ENCODE measurements at regions not wholly inside any gene's neighbourhood (a gene's known extent, or its start where the extent isn't known, plus 50 kb on each side); places are given as distances from the start of the nearest gene placed in this dataset.

- no peaks in the 10 kb centered on the region for H3K27me3 ChIP-seq
- H3K4me1 ChIP-seq = no peaks in the 10 kb centered on the region
- H3K4me3 ChIP-seq = no peak overlapping the region
- TF ChIP-seq, protein P1, sequence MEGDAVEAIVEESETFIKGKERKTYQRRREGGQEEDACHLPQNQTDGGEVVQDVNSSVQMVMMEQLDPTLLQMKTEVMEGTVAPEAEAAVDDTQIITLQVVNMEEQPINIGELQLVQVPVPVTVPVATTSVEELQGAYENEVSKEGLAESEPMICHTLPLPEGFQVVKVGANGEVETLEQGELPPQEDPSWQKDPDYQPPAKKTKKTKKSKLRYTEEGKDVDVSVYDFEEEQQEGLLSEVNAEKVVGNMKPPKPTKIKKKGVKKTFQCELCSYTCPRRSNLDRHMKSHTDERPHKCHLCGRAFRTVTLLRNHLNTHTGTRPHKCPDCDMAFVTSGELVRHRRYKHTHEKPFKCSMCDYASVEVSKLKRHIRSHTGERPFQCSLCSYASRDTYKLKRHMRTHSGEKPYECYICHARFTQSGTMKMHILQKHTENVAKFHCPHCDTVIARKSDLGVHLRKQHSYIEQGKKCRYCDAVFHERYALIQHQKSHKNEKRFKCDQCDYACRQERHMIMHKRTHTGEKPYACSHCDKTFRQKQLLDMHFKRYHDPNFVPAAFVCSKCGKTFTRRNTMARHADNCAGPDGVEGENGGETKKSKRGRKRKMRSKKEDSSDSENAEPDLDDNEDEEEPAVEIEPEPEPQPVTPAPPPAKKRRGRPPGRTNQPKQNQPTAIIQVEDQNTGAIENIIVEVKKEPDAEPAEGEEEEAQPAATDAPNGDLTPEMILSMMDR (IDR thresholded peaks at IDR 0.05) = no peak
- ATAC-seq (no peak), DNase-seq (no peak)
- intact Hi-C loops (cut with DNase I) = no loop called here
- H3K36me3 ChIP-seq = no peaks in the 10 kb centered on the region
- no peak overlapping the region for H3K27ac ChIP-seq
- no peaks in the 10 kb centered on the region for H3K9me3 ChIP-seq
Measured at GRCh38 chr5:88093765-88094164, 174.9 kb downstream of the TMEM161B start.

DNA sequence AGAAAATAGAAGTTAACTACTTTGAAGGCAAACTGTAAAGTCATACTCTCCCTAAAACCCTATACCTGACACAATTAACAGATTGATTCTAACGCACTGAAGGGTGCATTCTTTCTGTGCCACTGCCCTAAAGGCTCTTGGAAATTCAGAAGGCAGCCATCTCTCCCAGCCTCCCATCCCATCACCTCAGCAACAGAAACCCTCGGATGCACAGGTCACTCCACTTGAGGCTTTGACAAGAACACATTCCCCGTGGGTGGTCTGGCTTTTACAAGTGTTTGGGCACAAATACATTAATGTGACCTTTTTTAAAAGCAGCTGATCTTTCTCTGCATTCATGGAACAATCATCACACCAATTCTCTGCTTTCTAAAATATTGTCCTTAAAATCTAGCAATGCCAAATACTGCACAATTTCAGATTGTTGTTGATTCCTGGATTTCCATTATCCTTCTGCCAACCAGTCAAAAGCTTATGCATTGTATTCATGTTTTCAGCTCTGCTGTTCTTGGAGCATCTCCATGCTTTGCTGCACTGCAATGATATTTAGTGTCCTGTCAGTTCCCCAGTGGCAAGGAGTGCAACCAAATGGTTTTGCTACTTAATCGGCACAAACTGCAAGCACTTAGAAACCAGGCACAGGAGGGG lies 175.6 kb downstream of the TMEM161B start:
- no peaks in the 10 kb centered on the region for H3K36me3 ChIP-seq
- intact Hi-C loops (cut with DNase I) = no loop called here
- no peak overlapping the region for H3K27ac ChIP-seq
- ATAC-seq (no peak), DNase-seq (no peak)
- H3K9me3 ChIP-seq = no peaks in the 10 kb centered on the region
- TF ChIP-seq, protein P1 (IDR thresholded peaks at IDR 0.05) = no peak
- no peaks in the 10 kb centered on the region for H3K27me3 ChIP-seq
- H3K4me3 ChIP-seq = no peak overlapping the region
- H3K4me1 ChIP-seq = no peaks in the 10 kb centered on the region

GRCh38 chr5:88092358-88092757 lies 176.3 kb downstream of the TMEM161B start:
- Histone ChIP-seq H3K36me3 (no peaks in the 10 kb centered on the region), H3K27me3 (no peaks in the 10 kb centered on the region), H3K4me1 (no peaks in the 10 kb centered on the region), H3K27ac (no peak overlapping the region), H3K4me3 (no peak overlapping the region), H3K9me3 (no peaks in the 10 kb centered on the region)
- ATAC-seq (no peak), DNase-seq (no peak)
- TF ChIP-seq, protein P1 (IDR thresholded peaks at IDR 0.05) = no peak
- intact Hi-C loops (cut with DNase I) = no loop called here

GRCh38 chr5:88090506-88090905 lies 178.1 kb downstream of the TMEM161B start:
- ATAC-seq = no peak

DNA sequence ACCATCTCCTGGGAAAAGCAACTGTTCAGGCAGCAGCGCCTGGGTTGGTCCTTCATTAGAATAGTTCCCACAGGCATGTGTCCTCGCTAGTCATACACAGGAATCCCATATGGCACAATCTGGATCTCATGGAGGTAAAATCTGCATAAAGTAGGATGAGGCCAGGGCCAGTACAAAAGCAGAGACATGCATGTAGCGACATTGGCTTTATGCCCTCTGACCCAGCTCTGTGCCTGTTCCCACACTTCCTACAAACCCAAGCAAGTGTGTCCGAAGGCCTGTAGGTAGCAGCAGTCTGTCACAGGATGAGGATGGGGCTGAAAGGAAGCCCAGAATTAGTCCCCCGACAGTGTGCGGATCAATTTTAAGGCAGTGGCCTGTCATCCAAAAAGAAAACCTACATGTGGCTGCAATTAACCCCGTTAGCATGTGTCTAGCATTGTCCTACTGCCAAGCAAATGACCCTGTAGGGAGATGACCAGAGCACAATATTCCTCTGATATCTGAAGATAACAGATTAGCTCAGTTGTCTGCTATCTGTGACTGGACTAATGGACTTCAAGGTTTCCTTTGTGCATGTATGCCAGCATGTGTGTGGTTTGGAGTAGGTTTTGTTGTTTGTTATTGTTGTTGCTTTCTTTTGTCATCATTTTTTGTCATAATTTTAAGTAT lies 178.8 kb downstream of the TMEM161B start:
- TF ChIP-seq, protein P1 (IDR thresholded peaks at IDR 0.05) = no peak
- H3K4me3 ChIP-seq = no peak overlapping the region
- no peak overlapping the region for H3K27ac ChIP-seq
- no peaks in the 10 kb centered on the region for H3K9me3 ChIP-seq
- H3K27me3 ChIP-seq = no peaks in the 10 kb centered on the region
- intact Hi-C loops (cut with DNase I) = no loop called here
- ATAC-seq (no peak), DNase-seq (no peak)
- H3K36me3 ChIP-seq = no peaks in the 10 kb centered on the region
- H3K4me1 ChIP-seq = no peaks in the 10 kb centered on the region

More at GRCh38 chr5:88090506-88090905, 178.1 kb downstream of the TMEM161B start:
- H3K9me3 ChIP-seq = no peaks in the 10 kb centered on the region
- H3K36me3 ChIP-seq = no peaks in the 10 kb centered on the region
- H3K27ac ChIP-seq = no peak overlapping the region
- no peaks in the 10 kb centered on the region for H3K4me1 ChIP-seq
- TF ChIP-seq, protein P1 (IDR thresholded peaks at IDR 0.05) = no peak
- H3K4me3 ChIP-seq = no peak overlapping the region
- no peaks in the 10 kb centered on the region for H3K27me3 ChIP-seq
- intact Hi-C loops (cut with DNase I) = no loop called here
- no peak for DNase-seq

Data from left lung (tissue), 4 donors.